Breast epithelium (tissue), 3 donors: ENCODE measurements at regions not wholly inside any gene's neighbourhood (a gene's known extent, or its start where the extent isn't known, plus 50 kb on each side); places are given as distances from the start of the nearest gene placed in this dataset.

Experiments
- CTCF ChIP-seq, 3 donors: fragments of 450-650 bp; IDR thresholded peaks; one replicate each; pipeline ENCODE4 v1.5.1; 2016 to 2017; ENCODE audit warnings: antibody characterized with exemption in 3 of 3, mild to moderate bottlenecking in 3 of 3, moderate library complexity in 3 of 3
- POLR2A ChIP-seq: fragments of 450-650 bp; IDR thresholded peaks from one replicate; pipeline ENCODE4 v1.6.1; 2016; ENCODE audit warnings: antibody characterized with exemption, mild to moderate bottlenecking, moderate library complexity

GRCh38 chr5:60495644-60496520 lies 204.1 kb downstream of the DEPDC1B start:
- TF ChIP-seq CTCF (IDR thresholded peaks at IDR 0.05) (no peak), POLR2A (no peak)
